ENCODE measurements at regions not wholly inside any gene's neighbourhood (a gene's known extent, or its start where the extent isn't known, plus 50 kb on each side); places are given as distances from the start of the nearest gene placed in this dataset.

DNA sequence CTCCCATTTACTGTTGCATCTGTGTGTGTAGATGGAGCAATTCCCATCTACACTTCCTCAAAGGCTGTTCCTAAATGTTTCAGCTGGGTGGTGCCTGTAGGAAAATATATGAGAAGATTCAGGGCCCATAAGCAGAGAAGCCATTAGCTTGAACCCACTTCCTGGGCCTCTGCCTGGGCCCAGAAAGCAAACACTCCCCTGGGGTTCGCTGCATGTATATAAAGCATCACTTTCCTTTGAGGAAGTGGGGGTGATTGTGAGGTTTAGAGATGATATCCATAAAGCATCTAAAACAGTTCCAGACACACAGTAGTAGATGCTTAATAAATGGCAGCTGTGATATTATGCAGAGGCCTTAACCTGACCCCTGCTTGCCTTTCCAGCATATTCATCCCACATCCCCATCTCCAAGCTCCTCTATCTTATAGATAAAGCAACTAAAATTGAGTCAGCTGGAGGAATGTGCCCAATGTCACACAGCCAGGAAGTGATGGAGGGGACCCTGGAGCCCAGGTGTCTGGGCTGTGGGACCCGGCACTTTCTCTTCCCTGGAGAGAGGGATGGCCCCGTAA lies 280.0 kb upstream of the CRY1 start:
- TF ChIP-seq, protein P1, sequence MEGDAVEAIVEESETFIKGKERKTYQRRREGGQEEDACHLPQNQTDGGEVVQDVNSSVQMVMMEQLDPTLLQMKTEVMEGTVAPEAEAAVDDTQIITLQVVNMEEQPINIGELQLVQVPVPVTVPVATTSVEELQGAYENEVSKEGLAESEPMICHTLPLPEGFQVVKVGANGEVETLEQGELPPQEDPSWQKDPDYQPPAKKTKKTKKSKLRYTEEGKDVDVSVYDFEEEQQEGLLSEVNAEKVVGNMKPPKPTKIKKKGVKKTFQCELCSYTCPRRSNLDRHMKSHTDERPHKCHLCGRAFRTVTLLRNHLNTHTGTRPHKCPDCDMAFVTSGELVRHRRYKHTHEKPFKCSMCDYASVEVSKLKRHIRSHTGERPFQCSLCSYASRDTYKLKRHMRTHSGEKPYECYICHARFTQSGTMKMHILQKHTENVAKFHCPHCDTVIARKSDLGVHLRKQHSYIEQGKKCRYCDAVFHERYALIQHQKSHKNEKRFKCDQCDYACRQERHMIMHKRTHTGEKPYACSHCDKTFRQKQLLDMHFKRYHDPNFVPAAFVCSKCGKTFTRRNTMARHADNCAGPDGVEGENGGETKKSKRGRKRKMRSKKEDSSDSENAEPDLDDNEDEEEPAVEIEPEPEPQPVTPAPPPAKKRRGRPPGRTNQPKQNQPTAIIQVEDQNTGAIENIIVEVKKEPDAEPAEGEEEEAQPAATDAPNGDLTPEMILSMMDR (conservative IDR thresholded peaks at IDR 0.05; ENCODE audit: low read length) = no peak
- TF ChIP-seq EZH2phosphoT487 (IDR thresholded peaks at IDR 0.05; ENCODE audit: borderline replicate concordance) = no peak
